HCT116 (cell line): ENCODE measurements at regions not wholly inside any gene's neighbourhood (a gene's known extent, or its start where the extent isn't known, plus 50 kb on each side); places are given as distances from the start of the nearest gene placed in this dataset.

Experiments used
- CEBPB ChIP-seq: IDR thresholded peaks from 2 replicates; pipeline ENCODE4 v1.6.1; 2012; ENCODE audit warnings: low read depth
- EZH2 ChIP-seq: fragments of 200-600 bp; sonication (generic); IDR thresholded peaks from 2 replicates; pipeline ENCODE4 v1.6.1; 2017; ENCODE audit warnings: antibody characterized with exemption, mixed run types
- POLR2AphosphoS5 ChIP-seq: IDR thresholded peaks from 2 replicates; pipeline ENCODE4 v1.6.1; 2011; ENCODE audit warnings: mild to moderate bottlenecking, low read depth, low read length, moderate library complexity
- TF ChIP-seq, protein P1 (sequence below), 3 experiments: fragments of 200-600 bp in 1 of 3; sonication (generic) in 1 of 3; IDR thresholded peaks in 2 of 3; conservative IDR thresholded peaks in 1 of 3; 2 replicates each; pipeline ENCODE4 v1.5.1; 2012 to 2017; ENCODE audit warnings: low read depth in 2 of 3, low read length in 2 of 3, antibody characterized with exemption in 1 of 3, borderline replicate concordance in 1 of 3, control low read depth in 1 of 3, mild to moderate bottlenecking in 1 of 3, mixed read lengths in 1 of 3, mixed run types in 1 of 3, moderate library complexity in 1 of 3; ENCODE audit not compliant: insufficient read depth in 1 of 3

DNA sequence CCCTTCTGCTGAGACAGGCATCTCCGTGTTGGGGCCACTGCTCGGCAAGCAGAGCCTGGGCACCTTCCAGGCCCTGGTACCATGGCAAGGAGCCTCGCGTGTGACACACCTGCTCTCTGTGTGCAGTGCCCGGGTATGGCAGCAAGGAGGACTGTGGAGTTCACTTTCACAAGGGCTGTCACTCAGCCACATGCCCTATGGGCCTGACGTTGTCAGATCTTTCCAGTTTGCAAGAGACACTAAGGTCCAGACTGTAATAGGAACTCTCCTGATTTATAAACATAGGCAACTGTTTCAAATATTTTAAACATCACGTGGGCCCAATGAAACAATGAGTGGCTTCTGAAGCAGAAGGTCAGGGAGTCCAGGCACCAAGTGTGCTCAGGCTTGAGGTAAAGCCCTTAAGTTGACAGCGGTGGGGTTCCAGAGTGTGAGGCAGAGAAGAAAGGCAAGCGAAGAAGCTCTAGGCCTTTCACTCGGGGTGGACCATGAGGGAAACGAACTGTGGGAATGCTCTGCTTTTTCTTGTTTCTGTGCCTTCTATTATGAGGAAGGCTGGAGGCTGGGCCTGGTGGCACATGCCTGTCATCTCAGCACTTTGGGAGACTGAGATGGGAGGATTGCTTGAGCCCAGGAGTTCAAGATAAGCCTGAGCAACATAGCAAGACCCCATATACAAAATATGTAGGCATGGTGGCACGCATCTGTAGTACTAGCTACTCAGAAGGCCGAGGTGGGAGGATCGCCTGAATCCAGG, 108.6 kb upstream of the TRIM2 start:
- TF ChIP-seq, protein P1, sequence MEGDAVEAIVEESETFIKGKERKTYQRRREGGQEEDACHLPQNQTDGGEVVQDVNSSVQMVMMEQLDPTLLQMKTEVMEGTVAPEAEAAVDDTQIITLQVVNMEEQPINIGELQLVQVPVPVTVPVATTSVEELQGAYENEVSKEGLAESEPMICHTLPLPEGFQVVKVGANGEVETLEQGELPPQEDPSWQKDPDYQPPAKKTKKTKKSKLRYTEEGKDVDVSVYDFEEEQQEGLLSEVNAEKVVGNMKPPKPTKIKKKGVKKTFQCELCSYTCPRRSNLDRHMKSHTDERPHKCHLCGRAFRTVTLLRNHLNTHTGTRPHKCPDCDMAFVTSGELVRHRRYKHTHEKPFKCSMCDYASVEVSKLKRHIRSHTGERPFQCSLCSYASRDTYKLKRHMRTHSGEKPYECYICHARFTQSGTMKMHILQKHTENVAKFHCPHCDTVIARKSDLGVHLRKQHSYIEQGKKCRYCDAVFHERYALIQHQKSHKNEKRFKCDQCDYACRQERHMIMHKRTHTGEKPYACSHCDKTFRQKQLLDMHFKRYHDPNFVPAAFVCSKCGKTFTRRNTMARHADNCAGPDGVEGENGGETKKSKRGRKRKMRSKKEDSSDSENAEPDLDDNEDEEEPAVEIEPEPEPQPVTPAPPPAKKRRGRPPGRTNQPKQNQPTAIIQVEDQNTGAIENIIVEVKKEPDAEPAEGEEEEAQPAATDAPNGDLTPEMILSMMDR (IDR thresholded peaks at IDR 0.05 in 2 of 3, conservative IDR thresholded peaks at IDR 0.05 in 1 of 3; ENCODE audit: borderline replicate concordance in 1 of 3, insufficient read depth in 1 of 3, low read depth in 2 of 3, low read length in 2 of 3), result no peak
- no peak for TF ChIP-seq CEBPB
- no peak for TF ChIP-seq EZH2
- TF ChIP-seq POLR2AphosphoS5, result no peak
